Bronchial epithelial cell (primary cell): ENCODE measurements at regions not wholly inside any gene's neighbourhood (a gene's known extent, or its start where the extent isn't known, plus 50 kb on each side); places are given as distances from the start of the nearest gene placed in this dataset.

Source experiments
- DNase-seq: peaks from one replicate; pipeline ENCODE4 v3.0.0-alpha.2; 2010; ENCODE audit warnings: low read depth
- FAIRE-seq: peaks from 2 replicates; lab custom pipeline; 2011; peaks lifted over from hg19 to GRCh38; lab: Jason Lieb, UNC
- H3K27me3 ChIP-seq: 2 replicates; pipeline ENCODE4 v1.5.1; 2011; ENCODE audit warnings: low read length; ENCODE audit not compliant: control insufficient read depth, insufficient read depth
- H3K36me3 ChIP-seq: 2 replicates; pipeline ENCODE4 v1.5.1; 2011; ENCODE audit warnings: low read length; ENCODE audit not compliant: control insufficient read depth, insufficient read depth
- H3K4me3 ChIP-seq: 2 replicates; pipeline ENCODE4 v1.5.1; 2011; ENCODE audit warnings: mild to moderate bottlenecking, low read depth, low read length, control low read depth
- TF ChIP-seq, protein P1 (sequence below): IDR thresholded peaks from 2 replicates; pipeline ENCODE4 v1.5.1; 2011; ENCODE audit warnings: mild to moderate bottlenecking, moderate library complexity, low read length, control low read depth, inconsistent platforms; ENCODE audit not compliant: insufficient read depth, severe bottlenecking

DNA sequence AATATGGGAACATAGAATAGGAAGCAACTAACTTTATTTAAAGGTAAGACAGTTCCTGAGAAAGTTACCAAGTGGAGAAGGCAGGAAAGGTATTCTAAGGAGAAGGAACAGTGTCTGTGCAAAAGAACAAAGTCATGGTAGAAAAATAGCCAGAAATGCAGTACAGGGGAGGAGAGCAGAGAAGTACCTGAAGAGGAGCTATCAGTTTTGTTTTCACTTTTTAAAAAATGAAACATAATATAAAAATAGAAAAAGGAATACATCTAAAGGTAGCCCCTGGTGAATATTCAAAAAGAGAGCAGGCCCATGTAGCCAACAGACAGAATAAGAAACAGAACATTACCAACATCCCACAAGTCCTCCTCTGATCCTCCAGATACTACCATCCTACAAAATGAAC is 408.7 kb downstream of the ADAMTS20 start:
- Histone ChIP-seq H3K4me3 (no peak overlapping the region), H3K27me3 (no peaks in the 10 kb centered on the region), H3K36me3 (no peaks in the 10 kb centered on the region)
- TF ChIP-seq, protein P1, sequence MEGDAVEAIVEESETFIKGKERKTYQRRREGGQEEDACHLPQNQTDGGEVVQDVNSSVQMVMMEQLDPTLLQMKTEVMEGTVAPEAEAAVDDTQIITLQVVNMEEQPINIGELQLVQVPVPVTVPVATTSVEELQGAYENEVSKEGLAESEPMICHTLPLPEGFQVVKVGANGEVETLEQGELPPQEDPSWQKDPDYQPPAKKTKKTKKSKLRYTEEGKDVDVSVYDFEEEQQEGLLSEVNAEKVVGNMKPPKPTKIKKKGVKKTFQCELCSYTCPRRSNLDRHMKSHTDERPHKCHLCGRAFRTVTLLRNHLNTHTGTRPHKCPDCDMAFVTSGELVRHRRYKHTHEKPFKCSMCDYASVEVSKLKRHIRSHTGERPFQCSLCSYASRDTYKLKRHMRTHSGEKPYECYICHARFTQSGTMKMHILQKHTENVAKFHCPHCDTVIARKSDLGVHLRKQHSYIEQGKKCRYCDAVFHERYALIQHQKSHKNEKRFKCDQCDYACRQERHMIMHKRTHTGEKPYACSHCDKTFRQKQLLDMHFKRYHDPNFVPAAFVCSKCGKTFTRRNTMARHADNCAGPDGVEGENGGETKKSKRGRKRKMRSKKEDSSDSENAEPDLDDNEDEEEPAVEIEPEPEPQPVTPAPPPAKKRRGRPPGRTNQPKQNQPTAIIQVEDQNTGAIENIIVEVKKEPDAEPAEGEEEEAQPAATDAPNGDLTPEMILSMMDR: no peak
- DNase-seq: no peak
- FAIRE-seq: no peak

DNA sequence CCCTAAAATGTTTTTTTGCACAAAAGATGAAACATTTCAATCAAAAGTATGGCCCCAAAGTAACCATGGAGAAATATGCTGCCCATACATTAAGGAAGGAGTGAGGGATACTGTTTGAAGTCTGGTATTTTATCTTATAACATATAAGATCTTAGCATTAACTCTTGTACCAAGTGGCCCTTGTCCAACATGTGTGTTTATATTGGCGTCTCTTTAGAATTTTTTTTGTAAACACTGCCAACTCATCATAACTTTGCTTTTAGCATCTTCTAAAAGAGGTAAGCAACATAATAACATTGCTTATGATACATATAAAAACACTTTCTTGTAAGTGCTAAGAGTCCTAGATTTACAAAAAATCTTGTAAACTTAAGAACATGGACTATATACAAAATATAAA is 419.7 kb downstream of the ADAMTS20 start:
- DNase-seq (no peak), FAIRE-seq (no peak)
- Histone ChIP-seq H3K27me3 (no peaks in the 10 kb centered on the region), H3K4me3 (no peak overlapping the region), H3K36me3 (no peaks in the 10 kb centered on the region)
- TF ChIP-seq, protein P1: no peak

DNA sequence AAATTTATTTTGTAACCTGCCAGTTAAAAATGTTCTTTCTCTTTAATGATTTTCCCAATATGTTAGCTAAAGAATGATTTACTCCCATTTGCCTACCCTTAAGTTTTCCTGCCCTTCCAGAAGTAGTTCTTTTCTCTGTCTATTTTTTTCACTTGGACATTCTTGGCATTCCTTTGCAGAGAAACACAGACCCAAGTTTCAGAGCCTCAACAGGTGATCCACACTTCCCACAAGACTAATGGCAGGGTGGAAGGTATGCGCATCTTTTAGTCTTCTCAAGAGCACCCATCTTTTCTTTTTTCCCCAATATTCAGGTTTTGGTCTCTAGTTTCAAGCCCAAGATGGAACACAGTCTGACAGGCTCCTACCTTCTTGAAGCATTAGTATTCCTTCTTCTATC is 420.7 kb downstream of the ADAMTS20 start:
- H3K4me3 ChIP-seq: no peak overlapping the region
- TF ChIP-seq, protein P1: no peak
- FAIRE-seq (no peak), DNase-seq (no peak)
- H3K27me3 ChIP-seq: no peaks in the 10 kb centered on the region
- no peaks in the 10 kb centered on the region for H3K36me3 ChIP-seq

DNA sequence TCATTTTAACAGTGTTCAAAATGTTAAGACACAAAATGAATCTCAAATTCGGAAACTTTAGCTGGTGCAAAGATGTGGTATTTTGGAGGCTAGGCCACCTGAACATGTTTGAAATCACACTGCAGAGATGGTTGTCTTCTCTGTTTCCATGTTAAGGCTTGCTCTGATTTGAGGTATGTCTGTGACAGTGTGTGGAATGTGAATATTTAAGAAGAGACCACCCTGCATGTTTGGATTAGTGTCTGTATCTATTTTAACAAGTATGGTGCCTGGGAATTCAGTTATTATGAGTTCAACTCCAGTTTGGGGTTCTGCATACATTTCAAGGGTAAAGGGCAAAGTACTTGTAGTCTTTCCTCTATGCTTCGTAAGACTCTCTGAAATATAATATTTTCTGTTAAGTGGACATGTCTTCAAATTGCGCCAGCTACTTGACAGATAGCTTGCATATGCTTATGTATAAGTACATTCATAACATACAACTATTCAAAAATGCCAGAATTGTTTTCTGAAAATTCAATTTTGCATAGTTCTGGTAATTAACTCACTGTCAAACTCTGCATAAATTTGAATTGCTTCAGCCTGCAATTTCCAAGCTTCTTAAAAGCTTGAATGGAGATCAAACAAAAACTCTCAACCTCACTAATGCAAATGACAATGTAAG is 424.0 kb downstream of the ADAMTS20 start:
- H3K4me3 ChIP-seq: no peak overlapping the region
- TF ChIP-seq, protein P1: no peak
- DNase-seq (no peak), FAIRE-seq (no peak)
- H3K27me3 ChIP-seq: no peaks in the 10 kb centered on the region
- no peaks in the 10 kb centered on the region for H3K36me3 ChIP-seq

DNA sequence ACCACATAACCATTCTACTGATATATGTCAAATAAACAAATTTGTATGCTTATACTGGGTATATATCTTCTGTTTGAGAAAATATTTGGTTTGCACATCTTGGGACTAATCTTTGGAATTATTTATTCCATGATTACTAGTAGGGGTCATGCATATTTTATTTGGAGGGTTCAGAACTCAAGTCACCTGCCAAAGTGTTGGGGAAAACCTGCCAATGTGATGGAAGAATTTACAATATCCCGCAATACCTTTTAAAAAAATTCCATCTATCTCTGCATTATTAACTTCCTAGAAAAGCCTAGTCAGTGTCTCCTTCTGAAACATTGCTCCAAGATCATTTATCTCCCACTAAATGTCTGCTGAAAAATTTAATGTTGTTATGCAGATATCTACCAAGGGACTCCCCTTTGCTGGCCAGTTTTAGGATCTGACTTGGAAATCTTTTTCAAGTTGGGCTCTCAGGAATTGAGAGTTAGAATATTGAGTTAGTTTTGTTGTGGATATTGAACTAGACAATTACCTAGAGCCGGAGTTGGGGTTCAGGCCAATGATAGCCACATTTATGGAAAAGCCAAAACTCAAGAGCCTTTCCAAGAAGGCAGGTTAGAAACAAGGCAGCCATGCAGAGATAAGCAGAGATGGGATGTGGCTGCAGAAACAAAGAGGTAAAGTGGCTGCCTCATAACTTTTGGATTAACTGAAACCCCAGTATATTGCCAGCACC is 425.2 kb downstream of the ADAMTS20 start:
- TF ChIP-seq, protein P1: no peak
- no peaks in the 10 kb centered on the region for H3K27me3 ChIP-seq
- H3K36me3 ChIP-seq: no peaks in the 10 kb centered on the region
- no peak overlapping the region for H3K4me3 ChIP-seq
- DNase-seq: no peak
- no peak for FAIRE-seq

DNA sequence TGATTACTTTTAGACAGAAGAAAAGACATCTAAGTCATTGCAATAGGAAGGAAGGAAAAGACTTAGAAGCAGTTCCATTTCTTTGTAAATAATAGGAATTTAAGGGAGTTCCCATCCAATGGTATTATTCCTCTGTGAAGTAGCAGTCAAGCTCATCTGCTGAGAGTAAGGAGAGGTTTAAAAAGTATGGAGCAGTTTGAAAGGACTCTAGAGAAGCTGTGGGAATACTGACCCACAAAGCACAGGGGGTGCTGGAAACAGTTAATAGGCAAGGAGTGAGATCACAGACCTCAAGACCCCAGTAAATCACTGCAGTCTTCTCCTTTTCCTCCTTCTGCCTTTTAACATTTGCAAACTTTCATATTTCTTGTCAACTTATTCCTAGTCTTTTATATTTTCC is 428.5 kb downstream of the ADAMTS20 start:
- no peaks in the 10 kb centered on the region for H3K27me3 ChIP-seq
- DNase-seq (no peak), FAIRE-seq (no peak)
- H3K4me3 ChIP-seq: no peak overlapping the region
- H3K36me3 ChIP-seq: no peaks in the 10 kb centered on the region
- TF ChIP-seq, protein P1: no peak
